ENCODE measurements at regions not wholly inside any gene's neighbourhood (a gene's known extent, or its start where the extent isn't known, plus 50 kb on each side); places are given as distances from the start of the nearest gene placed in this dataset.

- H3K4me3 ChIP-seq = peak overlapping the region; percentile 2 to 38 (median 24)
Measured at GRCh38 chr5:88666761-88667495, 216.1 kb downstream of the MEF2C start.

GRCh38 chr5:88665750-88666215, 217.2 kb downstream of the MEF2C start:
- Histone ChIP-seq H3K27ac (no peak overlapping the region), H3K4me3 (no peak overlapping the region)

More at GRCh38 chr5:88666761-88667495, 216.1 kb downstream of the MEF2C start:
- no peak overlapping the region for H3K27ac ChIP-seq

- Histone ChIP-seq H3K27ac (no peak overlapping the region), H3K4me3 (no peak overlapping the region)
Measured at GRCh38 chr5:88664645-88665044, 218.3 kb downstream of the MEF2C start.

GRCh38 chr5:88663793-88664216, 219.2 kb downstream of the MEF2C start:
- Histone ChIP-seq H3K27ac (no peak overlapping the region), H3K4me3 (no peak overlapping the region)

GRCh38 chr5:88662846-88663245, 220.1 kb downstream of the MEF2C start:
- no peak overlapping the region for H3K4me3 ChIP-seq
- no peak overlapping the region for H3K27ac ChIP-seq

- Histone ChIP-seq H3K27ac (no peak overlapping the region), H3K4me3 (no peak overlapping the region)
Measured at GRCh38 chr5:88661806-88662207, 221.2 kb downstream of the MEF2C start.

- Histone ChIP-seq H3K4me3 (peak overlapping the region in 6 of 7 experiments; percentile 9 to 33 (median 26)), H3K27ac (no peak overlapping the region)
Measured at GRCh38 chr5:88660947-88661805, 221.8 kb downstream of the MEF2C start.

GRCh38 chr5:88660264-88660946, 222.6 kb downstream of the MEF2C start:
- Histone ChIP-seq H3K4me3 (peak overlapping the region in 6 of 7 experiments; percentile 9 to 33 (median 26)), H3K27ac (no peak overlapping the region)

- no peak overlapping the region for H3K4me3 ChIP-seq
- H3K27ac ChIP-seq = no peak overlapping the region
Measured at GRCh38 chr5:88659529-88660263, 223.3 kb downstream of the MEF2C start.

GRCh38 chr5:88658886-88659285, 224.1 kb downstream of the MEF2C start:
- H3K27ac ChIP-seq = no peak overlapping the region
- H3K4me3 ChIP-seq = no peak overlapping the region

- Histone ChIP-seq H3K4me3 (no peak overlapping the region), H3K27ac (no peak overlapping the region)
Measured at GRCh38 chr5:88657906-88658775, 224.8 kb downstream of the MEF2C start.

- Histone ChIP-seq H3K4me3 (no peak overlapping the region), H3K27ac (no peak overlapping the region)
Measured at GRCh38 chr5:88657136-88657535, 225.8 kb downstream of the MEF2C start.

- H3K27ac ChIP-seq = no peak overlapping the region
- H3K4me3 ChIP-seq = no peak overlapping the region
Measured at GRCh38 chr5:88656221-88656950, 226.6 kb downstream of the MEF2C start.

- H3K27ac ChIP-seq = no peak overlapping the region
- H3K4me3 ChIP-seq = no peak overlapping the region
Measured at GRCh38 chr5:88653471-88653870, 229.5 kb downstream of the MEF2C start.

- H3K4me3 ChIP-seq = no peak overlapping the region
- H3K27ac ChIP-seq = no peak overlapping the region
Measured at GRCh38 chr5:88647901-88648300, 235.1 kb downstream of the MEF2C start.

- H3K27ac ChIP-seq = no peak overlapping the region
- no peak overlapping the region for H3K4me3 ChIP-seq
Measured at GRCh38 chr5:88646866-88647265, 236.1 kb downstream of the MEF2C start.

- Histone ChIP-seq H3K4me3 (no peak overlapping the region), H3K27ac (no peak overlapping the region)
Measured at GRCh38 chr5:88644676-88645075, 238.3 kb downstream of the MEF2C start.

- Histone ChIP-seq H3K27ac (no peak overlapping the region), H3K4me3 (no peak overlapping the region)
Measured at GRCh38 chr5:88643315-88643714, 239.7 kb downstream of the MEF2C start.

Measured in skin epidermis (tissue), 12 donors.